Activated gamma-delta T cell (primary cell): ENCODE measurements at regions not wholly inside any gene's neighbourhood (a gene's known extent, or its start where the extent isn't known, plus 50 kb on each side); places are given as distances from the start of the nearest gene placed in this dataset.
"Not testable (repeated sequence)": the region's sequence is repeated elsewhere in the genome, so short reads cannot be mapped to it uniquely, and the experiment has no call there.

Experiments
- DNase-seq: peaks from one replicate; lab custom pipeline; 2025; lab: John Stamatoyannopoulos, UW

DNA sequence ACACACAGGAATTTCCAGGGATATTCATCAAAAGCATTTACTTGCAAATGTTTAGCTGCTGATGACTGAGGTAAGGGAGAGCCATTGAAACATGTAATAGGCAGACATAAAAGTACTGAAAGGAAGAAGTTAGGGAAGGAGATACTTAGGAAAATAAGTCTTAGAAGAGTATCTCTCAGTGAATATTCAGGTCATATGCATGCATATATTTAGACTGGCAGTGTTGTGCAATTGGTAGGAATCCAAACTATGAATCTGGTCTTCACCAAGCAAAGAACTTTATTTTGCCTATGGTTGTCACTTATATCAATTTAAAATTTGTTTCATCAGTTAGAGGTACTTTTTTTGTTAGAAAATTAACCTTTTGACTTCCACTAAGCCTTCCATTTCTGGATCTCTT, 1490.7 kb downstream of the SUCLG1 start:
- DNase-seq = no peak

DNA sequence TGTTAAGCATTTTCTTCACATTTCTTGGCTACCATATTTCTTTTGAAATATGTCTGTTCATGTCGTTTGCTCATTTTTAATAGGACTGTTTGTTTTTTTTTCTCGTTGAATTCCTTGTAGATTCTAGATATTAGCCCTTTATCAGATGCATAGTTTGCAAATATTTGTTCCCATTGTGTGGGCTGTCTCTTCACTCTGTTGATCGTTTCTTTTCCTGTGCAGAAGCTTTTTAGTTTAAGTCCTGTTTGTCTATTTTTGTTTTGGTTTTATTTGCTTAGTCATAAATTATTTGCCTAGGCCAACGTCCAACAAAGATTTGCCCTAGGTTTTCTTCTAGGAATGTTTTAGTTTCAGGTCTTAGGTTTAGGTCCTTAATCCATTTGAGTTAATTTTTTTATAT, 1494.7 kb downstream of the SUCLG1 start:
- DNase-seq = no peak

DNA sequence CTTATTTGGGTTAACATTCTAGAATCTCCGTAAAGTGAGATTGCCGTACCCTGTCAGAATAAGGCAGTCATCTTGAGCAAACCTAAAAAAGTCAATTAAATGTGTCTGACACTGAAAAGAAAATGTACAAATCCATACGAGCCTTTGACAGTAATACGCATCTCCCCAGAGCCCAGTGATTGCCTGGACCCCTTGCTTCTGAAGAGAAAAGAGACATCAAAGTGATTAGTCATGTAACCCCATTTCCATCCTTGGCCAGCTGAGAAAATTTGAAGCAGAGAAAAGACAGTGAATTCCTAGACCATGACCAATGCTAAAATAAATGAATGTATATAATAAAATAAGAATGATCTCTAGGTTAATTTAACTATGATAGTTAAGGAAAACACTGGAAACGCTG, 1499.4 kb downstream of the SUCLG1 start:
- DNase-seq = no peak

DNA sequence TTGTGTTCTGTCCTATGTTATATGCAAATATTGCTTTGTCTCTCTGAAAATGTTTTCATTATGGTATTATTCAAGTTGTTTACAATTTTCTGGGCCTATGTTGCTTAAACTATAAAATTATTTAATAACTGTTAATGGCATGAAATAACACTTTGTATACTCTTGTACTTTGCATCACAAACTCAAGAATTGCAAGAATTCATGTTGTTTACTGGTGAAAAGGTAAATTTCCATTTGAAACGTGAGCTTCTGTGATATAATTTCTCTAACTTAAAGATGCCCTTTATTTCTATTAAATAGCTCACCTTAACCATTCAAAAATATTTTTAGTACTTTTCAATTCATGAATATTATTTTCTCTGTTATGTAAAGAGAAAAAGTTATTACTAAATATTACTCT, 1504.2 kb downstream of the SUCLG1 start:
- DNase-seq = no peak

DNA sequence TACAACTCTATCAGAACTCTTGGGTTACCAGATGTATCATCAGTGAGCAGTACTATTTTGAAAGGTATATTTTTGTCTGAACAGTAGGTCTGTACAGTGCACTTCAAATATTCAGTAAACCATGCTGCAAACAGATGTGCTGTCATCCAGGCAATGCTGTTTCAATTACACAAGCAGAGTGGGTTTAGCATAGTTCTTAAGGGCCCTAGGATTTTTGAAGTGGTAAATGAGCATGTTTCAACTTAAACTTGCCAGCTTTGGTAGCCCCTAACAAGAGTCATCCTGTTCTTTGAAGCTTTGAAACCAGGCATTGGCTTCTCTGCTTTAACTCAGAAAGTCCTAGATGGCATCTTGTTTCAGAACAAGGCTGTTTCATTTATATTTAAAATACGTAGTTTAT, 1519.9 kb downstream of the SUCLG1 start:
- DNase-seq = no peak

DNA sequence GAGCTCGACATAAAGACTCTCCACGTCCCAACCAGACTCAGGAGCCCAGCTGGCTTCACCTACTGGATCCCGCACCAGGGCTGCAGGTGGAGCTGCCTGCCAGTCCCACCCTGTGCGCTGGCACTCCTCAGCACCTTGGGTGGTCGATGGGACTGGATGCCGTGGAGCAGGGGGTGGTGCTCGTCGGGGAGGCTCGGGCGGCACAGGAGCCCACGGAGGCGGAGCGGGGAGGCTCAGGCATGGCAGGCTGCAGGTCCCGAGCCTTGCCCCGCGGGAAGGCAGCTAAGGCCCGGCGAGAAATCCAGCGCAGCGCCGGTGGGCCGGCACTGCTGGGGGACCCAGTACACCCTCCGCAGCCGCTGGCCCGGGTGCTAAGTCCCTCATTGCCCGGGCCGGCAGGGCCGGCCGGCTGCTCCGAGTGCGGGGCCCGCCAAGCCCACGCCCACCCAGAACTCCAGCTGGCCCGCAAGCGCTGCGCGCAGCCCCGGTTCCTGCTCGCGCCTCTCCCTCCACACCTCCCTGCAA, 1520.7 kb downstream of the SUCLG1 start:
- not testable (repeated sequence) for DNase-seq

DNA sequence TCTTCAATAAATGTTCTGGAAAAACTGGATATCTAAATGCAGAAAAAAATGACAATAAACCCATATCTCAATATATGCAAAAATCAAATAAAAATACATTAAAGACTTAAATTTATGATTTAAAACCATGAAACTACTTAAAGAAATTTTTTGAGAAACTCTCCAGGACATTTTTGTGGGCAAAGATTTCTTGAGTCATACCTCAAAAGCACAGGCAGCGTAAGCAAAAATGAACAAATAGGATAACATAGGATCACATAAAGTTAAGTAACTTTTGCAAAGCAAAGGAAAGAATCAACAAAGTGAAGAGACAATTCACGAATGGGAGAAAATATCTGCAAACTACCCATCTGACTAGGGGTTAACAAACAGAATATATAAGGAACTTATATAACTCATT, 1545.5 kb downstream of the SUCLG1 start:
- DNase-seq = no peak

DNA sequence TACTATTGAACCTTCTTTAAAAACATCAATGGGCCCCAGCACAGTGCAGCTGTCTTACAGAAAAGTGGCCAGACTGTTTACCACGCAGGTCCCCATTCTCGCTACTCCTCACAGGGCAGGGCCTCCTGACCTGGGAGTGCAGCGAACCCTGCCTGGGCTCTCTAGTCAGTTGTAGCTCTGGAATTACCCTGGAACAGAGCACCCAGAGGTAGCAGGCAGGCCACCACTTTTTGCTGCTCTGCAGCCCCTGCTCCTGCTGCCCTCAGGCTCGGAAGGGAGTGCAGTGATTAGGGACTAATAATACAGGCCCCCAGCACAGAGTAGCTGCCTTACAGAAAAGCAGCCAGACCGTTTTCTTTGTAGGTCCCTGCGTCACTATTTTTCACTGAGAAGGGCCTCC, 1563.0 kb downstream of the SUCLG1 start:
- DNase-seq = no peak

DNA sequence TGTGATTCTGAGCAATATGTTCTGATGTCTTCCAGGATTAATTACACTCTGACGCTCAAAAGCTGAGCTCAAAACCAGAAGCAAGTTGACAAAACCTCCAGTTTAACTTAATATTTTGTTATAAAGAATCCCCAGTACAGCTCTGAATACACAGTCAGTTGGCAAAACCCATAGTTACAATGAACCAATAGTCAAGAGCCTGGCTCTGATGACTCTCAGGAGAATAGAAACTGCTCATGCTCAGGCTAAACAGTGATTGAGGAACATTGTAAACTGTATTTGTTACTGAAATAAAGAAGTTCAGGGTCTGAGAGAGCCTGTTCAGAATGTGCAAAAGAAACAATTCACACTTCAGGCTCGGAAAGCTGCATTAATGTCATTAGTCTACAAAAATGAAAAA, 1565.9 kb downstream of the SUCLG1 start:
- no peak for DNase-seq

DNA sequence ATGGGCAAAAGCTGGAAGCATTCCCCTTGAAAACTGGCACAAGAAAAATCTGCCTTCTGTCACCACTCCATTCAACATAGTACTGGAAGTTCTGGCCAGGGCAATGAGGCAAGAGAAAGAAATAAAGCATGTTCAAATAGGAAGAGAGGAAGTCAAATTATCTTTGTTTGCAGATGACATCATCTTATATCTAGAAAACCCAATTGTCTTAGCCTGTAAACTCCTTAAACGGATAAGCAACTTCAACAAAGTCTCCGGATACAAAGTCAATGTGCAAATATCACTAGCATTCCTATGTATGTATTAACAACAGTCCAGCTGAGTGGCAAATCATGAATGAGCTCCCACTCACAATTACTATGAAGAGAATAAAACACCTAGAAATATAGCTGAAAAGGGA, 1579.3 kb downstream of the SUCLG1 start:
- DNase-seq = no peak

DNA sequence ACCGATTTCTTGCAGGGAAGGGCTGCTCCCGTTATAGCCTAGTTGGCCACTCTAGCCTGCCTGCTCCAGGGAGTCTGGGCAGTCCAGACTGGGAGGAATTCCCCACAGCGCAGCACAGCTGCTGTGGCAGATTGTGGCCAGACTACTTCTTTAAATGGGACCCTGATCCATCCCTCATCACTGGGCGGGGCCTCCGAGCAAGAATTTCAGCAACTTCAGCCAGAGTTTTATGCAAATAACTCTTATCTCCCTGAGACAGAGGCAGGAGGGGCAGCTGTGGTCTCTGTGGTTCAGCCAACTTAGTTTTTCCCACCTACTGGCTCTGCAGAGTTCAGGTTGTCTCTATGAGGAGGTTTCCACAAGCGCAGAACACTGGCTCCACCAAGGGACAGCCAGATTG, 1583.2 kb downstream of the SUCLG1 start:
- DNase-seq = no peak

DNA sequence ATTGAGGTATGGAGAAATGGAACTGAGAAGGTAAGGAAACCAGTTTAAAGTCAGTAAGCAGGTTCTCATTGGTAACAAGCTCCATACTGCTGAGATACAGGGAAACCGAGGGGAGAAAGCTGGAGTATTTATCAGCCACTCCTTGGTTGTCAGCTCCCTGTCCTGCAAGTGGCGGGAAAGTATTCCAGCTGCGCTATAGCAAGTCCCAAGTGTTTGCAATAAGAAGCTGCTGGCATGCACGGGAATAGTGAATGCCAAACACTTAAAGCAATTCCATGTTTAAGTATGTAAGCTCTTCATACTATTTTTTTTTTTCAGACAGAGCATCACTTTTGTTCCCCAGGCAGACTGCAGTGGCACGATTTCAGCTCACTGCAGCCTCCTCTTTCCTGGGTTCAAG, 1601.1 kb downstream of the SUCLG1 start:
- DNase-seq = no peak

DNA sequence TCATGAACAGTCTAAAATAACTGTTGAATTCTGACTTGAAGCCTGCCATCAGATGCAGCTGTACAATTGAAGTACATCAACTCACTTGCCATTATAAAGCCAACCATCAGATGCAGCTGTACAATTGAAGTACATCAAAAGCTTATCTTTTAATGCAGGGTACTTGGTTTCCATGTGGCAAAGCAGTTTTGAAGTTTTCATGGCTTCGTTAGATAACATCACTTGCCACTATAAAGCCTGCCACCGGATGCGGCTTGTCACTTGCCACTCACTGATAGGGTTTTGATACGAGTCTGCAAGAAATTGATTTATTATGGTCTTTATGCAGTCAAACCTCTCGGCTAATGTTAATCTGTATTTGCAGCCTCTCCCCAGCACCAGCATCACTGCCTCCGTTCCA, 1605.8 kb downstream of the SUCLG1 start:
- no peak for DNase-seq

DNA sequence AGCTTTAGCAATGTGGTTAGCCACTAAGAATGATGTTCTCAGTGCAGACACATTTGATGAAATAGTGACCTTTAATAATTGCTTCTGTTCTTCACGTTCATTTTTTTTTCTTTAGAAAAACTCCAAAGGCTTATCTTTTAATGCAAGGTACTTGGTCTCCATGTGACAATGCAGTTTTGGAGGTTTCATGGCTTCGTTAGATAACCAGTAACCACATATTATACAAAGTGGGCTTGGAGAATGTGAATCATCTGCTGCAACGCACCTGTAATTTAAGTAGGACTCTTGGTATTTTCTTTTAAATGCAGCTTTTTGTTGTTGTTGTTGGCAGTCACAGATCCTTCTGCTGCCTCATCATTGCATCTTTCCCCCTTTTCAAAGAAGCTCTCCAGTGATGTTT, 1606.3 kb downstream of the SUCLG1 start:
- no peak for DNase-seq

DNA sequence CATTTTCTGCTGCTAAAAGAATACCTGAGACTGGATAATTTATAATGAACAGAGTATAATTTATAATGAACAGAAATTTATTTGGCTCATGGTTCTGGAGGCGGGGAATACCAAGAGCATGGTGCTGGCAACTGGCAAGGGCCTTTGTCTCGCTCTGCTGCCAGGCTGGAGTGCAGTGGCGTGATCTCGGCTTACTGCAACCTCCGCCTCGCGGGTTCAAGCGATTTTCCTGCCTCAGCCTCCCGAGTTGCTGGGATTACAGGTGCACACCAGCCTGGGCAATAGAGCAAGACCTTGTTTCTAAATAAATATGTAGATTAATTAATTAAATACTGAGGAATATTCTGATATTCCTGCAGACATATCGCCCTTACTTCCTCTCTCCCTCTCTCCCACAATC, 1610.8 kb downstream of the SUCLG1 start:
- DNase-seq = no peak

DNA sequence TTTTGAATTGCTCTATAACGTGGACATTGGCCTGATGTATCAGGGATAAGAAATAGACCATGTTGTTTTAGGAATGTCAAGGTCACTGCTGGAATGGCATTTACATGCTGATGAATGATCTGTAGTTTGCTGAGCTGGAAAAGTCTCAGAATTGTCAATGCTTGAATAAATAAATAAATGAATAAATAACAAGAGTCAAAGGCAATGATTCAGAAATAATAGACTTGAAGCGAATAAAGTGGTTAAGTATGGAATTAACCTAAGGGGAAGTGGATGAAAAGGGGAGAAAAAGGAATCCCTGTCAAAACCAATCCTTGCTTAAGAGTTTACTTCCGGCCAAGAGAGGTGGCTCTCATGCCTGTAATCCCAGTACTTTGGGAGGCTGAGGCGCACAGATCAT, 1620.0 kb downstream of the SUCLG1 start:
- no peak for DNase-seq

DNA sequence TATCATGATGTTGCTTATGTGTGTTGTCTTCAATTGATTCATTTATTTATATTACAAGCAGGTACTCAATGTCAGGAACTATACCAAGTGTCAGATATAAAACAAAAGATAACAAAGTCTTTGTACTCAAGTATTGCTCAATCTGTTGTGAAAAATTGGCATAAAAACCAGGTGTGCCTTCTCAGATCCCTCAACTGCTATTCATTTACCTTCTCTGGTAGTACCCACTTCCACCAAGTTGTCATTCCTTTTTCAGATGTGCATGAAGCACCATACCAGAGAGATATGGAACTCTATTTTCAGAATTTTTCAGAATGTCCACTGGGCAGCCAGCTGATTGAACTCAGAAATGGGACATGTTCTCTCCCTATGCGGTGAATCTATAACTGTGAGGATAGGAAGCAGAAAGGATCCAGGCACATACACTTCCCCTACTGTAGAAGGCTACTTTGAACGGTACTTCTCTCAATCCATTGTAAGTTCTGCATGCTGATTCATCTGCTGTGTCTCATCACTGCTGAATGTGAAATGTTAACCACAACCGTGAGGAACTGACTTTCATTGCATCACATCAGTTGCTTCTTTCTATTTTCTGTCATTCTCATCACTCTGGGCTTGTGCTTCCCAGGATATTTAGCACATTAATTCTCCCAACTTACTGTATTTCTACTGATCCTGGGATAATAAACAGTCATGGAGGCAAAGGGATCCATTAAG, 1621.3 kb downstream of the SUCLG1 start:
- DNase-seq = no peak

DNA sequence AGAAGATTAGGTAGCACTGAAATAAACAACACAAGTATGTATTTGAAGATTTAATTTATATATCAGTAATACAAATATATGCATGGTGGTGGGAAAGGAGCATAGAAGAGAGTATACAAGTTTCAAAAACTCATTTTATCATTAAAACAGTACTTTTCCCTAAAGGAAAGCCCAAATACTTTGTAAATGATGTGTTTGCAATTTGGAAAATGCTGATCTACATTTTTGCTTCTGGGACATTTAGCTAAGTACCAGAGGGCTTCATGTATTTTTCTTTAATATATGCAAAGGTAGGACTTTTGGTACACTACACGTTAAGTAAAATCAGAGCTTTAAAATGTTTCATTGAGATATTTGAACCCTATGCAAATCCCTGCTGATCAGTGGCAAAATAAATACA, 1624.2 kb downstream of the SUCLG1 start:
- no peak for DNase-seq

DNA sequence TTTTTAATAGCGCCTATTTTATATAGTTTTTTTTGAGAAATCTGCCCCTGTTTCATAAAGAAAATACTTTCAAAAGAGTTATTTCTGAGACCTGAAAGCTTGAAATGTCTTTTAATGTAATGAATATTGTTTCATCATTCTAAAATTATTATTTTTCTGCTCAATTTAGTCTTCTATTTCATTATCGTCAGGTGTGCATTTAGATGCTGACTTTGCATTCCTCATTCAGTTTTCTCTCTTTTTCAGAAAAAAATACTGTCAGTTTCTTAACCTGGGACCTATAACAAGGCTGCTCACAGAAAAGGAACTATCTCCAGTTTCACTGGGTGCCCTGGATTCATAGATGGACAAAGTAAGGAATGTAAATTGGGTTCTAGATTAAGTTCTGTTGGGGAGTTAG, 1631.7 kb downstream of the SUCLG1 start:
- no peak for DNase-seq

DNA sequence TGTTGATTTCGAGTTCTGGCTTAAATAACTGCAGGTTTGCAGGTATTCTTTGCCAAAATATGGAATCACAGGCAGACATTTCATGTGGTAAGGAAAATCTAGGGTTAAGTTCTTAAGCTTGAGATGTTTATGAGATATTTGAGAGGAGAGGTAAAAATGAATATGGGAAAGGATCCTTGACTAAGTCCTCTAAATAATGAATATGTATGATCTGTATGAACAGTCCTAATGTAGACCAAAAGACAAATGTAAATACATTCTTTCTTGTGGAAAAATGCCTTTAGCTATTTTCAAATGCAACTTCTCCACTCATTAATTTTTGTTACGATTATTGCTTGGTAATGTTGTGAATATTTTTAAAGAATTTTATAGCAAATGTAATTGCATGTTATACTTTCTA, 1632.6 kb downstream of the SUCLG1 start:
- no peak for DNase-seq

DNA sequence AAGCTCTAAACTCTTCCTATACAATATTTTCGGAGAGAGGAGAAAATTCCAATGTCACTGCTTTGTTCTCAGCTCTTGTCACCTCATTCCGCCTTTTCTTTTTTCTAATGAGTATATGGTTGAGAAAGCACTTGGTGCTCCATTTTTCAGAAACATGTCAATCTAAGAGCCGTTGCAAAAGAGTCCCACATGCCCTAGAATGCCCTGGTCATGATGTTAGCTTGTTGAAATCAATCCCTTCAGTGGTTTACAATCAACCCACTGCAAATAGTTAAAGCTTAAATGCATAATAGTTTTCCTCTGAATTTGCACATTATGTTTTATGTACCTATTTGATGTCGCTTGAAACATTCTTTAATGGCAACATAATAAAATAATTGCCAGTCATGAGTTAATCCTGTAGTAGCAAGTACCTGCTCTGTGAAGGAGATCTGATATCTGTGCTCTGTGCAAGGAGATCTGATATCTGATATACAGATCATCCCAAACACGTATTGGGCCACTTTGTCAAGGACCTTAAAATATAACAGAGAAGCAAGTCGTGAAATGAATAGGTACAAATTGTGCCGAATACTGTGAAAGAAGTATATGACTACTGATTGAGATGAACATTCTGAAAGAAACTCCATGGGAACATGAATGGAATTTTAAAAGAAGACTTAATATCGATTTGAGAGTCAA, 1633.5 kb downstream of the SUCLG1 start:
- DNase-seq = no peak

DNA sequence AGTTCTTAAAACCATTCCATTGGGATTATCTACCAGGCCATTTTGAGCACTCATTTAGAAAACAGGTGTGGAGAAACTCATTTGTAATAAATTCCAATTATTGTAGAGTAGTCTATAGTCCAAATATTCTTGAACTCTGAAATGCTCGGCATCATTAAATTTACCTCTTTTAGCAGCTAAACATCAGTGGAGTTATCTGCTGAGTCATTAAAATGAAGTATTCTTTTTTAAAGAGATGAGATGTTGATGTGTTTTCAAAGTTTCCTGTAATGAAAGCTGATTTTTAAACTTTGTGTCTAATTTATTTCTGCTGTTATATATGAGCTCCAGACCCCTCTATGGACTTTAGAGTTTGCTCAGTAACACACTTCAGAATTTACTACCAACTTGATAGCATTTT, 1635.2 kb downstream of the SUCLG1 start:
- DNase-seq = no peak

DNA sequence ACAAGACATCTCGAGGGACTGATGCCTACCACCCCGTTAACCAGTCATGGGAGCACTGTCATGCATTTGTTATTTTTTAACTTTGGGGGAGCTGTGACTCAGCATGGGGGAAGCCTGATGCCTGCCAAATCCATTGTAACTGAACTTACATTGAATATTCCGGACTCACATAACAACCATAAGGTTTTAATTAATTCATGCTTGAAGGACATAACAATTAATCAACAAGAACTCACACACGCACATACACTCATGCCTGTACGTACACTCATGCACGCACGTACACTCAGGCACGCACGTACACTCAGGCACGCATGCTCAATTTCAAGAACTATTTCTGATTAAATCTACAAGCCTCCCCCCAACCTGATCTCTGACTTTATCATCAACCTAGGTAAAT, 1639.1 kb downstream of the SUCLG1 start:
- DNase-seq = no peak

DNA sequence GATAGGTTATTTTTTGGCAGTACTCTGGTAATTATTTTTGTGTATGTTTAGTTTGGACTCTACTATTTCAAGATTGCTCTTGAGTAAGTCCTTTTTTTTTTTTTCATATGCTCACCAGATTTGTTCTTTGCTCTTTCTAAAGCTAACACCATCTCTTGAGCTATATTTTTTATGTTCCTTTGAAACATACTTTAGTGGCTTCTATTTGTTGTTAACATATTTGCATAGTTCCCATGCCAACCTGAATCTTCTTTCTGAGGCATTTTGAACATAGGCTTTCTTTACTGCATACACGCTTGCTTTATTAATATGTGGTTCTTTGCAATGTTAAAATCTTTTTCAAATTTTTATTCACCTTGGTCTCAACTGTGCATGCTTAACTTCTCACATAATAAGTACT, 1644.9 kb downstream of the SUCLG1 start:
- DNase-seq = no peak
